ENCODE measurements at regions not wholly inside any gene's neighbourhood (a gene's known extent, or its start where the extent isn't known, plus 50 kb on each side); places are given as distances from the start of the nearest gene placed in this dataset.

GRCh38 chr19:31817971-31818797 is 468.9 kb upstream of the TSHZ3 start:
- no peak for DNase-seq (ENCODE audit: low read depth)
- no peak overlapping the region for H3K4me3 ChIP-seq (ENCODE audit: low read depth, low read length)
- no peak for TF ChIP-seq CTCF (IDR thresholded peaks at IDR 0.05; ENCODE audit: insufficient read depth, low read depth, low read length)

- TF ChIP-seq CTCF (IDR thresholded peaks at IDR 0.05; ENCODE audit: insufficient read depth, low read depth, low read length), result no peak
- H3K4me3 ChIP-seq (ENCODE audit: low read depth, low read length), result no peak overlapping the region
- no peak for DNase-seq (ENCODE audit: low read depth)
These were observed 469.5 kb upstream of the TSHZ3 start for GRCh38 chr19:31818798-31819105.

GRCh38 chr19:31819837-31820236 is 470.6 kb upstream of the TSHZ3 start:
- H3K4me3 ChIP-seq (ENCODE audit: low read depth, low read length), result no peak overlapping the region
- TF ChIP-seq CTCF (IDR thresholded peaks at IDR 0.05; ENCODE audit: insufficient read depth, low read depth, low read length), result no peak
- no peak for DNase-seq (ENCODE audit: low read depth)

DNA sequence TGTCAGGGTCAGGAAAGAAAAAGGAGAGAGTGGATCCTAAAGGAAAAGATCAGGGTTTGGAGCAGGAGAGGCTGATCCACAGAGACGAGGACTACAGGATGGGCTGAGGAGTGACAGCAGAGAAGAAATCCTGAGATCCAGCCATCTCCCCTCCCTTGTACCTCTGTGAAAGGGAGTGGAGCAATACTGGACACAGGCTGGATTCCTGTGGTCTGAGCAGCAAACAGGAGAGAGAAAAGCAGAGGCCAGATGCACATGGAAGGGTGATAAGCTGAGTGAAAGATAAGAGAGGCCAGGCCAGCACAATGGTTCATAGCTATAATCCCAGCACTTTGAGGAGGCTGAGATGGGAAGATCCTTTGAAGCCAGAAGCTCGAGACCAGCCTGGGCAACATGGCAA is 472.1 kb upstream of the TSHZ3 start:
- no peak for DNase-seq (ENCODE audit: low read depth)
- H3K4me3 ChIP-seq (ENCODE audit: low read depth, low read length), result no peak overlapping the region
- TF ChIP-seq CTCF (IDR thresholded peaks at IDR 0.05; ENCODE audit: insufficient read depth, low read depth, low read length), result no peak

DNA sequence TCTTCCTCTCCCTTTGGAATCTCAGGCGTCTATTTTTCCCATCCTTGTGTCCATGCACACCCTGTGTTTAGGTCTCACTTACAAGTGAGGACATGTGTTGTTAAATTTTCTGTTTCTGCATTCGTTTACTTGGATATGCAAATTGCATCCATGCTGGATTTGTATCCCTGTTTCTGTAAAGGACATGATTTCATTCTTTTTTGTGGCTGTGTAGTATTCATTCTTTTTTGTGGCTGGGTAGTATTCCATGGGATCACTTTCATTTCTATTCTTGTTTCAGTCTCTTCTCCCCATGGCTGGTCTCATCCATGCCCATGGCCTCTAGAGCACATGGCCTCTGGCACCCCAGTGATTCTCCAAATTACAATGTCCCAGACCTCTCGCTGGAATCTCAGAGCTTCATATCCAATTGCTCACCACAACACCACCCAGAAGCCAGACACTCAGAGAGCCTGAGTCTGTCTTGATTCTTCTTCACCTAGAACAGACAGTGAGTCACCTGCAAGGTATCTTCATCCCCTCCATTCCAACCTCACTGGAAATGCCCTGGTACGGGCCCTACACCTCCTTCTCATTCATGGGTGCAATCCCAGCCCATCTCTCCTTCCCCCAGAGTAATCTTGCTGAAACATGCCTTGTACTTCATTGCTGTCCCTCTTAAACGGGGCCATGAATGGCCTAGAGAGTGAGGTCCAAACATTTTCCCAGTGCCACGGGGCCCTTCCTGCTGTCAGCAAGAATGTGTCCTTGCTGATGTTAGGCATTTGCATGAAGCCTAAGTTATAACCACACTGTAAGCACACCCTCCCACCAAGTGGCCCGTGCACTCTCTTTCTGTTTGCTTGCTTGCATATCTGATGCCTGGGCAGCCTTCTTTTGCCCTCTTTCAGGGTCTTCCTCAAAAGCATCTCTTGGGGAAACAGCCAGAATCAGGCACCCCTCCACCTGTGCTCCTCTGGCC is 476.2 kb upstream of the TSHZ3 start:
- TF ChIP-seq CTCF (IDR thresholded peaks at IDR 0.05; ENCODE audit: insufficient read depth, low read depth, low read length), result no peak
- no peak overlapping the region for H3K4me3 ChIP-seq (ENCODE audit: low read depth, low read length)

GRCh38 chr19:31826325-31826724 is 477.1 kb upstream of the TSHZ3 start:
- no peak for DNase-seq (ENCODE audit: low read depth)
- H3K4me3 ChIP-seq (ENCODE audit: low read depth, low read length), result no peak overlapping the region
- TF ChIP-seq CTCF (IDR thresholded peaks at IDR 0.05; ENCODE audit: insufficient read depth, low read depth, low read length), result no peak

More for the DNA sequence above, 476.2 kb upstream of the TSHZ3 start:
- no peak for DNase-seq (ENCODE audit: low read depth)
